NCI-H345 treated with DMSO at 0.1 percent for 48 hours (cell line): ENCODE measurements at regions not wholly inside any gene's neighbourhood (a gene's known extent, or its start where the extent isn't known, plus 50 kb on each side); places are given as distances from the start of the nearest gene placed in this dataset.

Experiments used
- DNase-seq: peaks from one replicate; lab custom pipeline; 2025; ENCODE audit not compliant: unreplicated experiment; lab: John Stamatoyannopoulos, UW

GRCh38 chr6:154885214-154885613 is 109.9 kb upstream of the TIAM2 start:
- DNase-seq: no peak

- DNase-seq: no peak
Measured at GRCh38 chr6:154886016-154886415, 109.1 kb upstream of the TIAM2 start.

- DNase-seq: no peak
Measured at GRCh38 chr6:154886471-154886870, 108.6 kb upstream of the TIAM2 start.

GRCh38 chr6:154887051-154887450 is 108.1 kb upstream of the TIAM2 start:
- DNase-seq: no peak

GRCh38 chr6:154888421-154889295 is 106.5 kb upstream of the TIAM2 start:
- no peak for DNase-seq

- no peak for DNase-seq
Measured at GRCh38 chr6:154890874-154891273, 104.2 kb upstream of the TIAM2 start.

- DNase-seq: no peak
Measured at GRCh38 chr6:154891901-154892300, 103.2 kb upstream of the TIAM2 start.

GRCh38 chr6:154893917-154894316 is 101.2 kb upstream of the TIAM2 start:
- DNase-seq: no peak

- no peak for DNase-seq
Measured at GRCh38 chr6:154894902-154895301, 100.2 kb upstream of the TIAM2 start.

- DNase-seq: no peak
Measured at GRCh38 chr6:154895841-154896240, 99.3 kb upstream of the TIAM2 start.

GRCh38 chr6:154898821-154899220 is 96.3 kb upstream of the TIAM2 start:
- no peak for DNase-seq

- no peak for DNase-seq
Measured at GRCh38 chr6:154899824-154900463, 95.2 kb upstream of the TIAM2 start.

GRCh38 chr6:154901876-154902552 is 93.1 kb upstream of the TIAM2 start:
- DNase-seq: no peak

- no peak for DNase-seq
Measured at GRCh38 chr6:154907291-154907690, 87.8 kb upstream of the TIAM2 start.

GRCh38 chr6:154908723-154909122 is 86.4 kb upstream of the TIAM2 start:
- no peak for DNase-seq

GRCh38 chr6:154909311-154909710 is 85.8 kb upstream of the TIAM2 start:
- DNase-seq: no peak

GRCh38 chr6:154909821-154910220 is 85.3 kb upstream of the TIAM2 start:
- no peak for DNase-seq

GRCh38 chr6:154914288-154914687 is 80.8 kb upstream of the TIAM2 start:
- no peak for DNase-seq

- DNase-seq: no peak
Measured at GRCh38 chr6:154916857-154917256, 78.3 kb upstream of the TIAM2 start.

GRCh38 chr6:154917941-154918340 is 77.2 kb upstream of the TIAM2 start:
- no peak for DNase-seq

- DNase-seq: no peak
Measured at GRCh38 chr6:154919806-154920205, 75.3 kb upstream of the TIAM2 start.
